Hematopoietic multipotent progenitor cell treated with erythropoietin and hydrocortisone succinate and interleukin-3 and kit ligand, for 15 days (in vitro differentiated cells): ENCODE measurements at regions not wholly inside any gene's neighbourhood (a gene's known extent, or its start where the extent isn't known, plus 50 kb on each side); places are given as distances from the start of the nearest gene placed in this dataset.
"Not testable (repeated sequence)": the region's sequence is repeated elsewhere in the genome, so short reads cannot be mapped to it uniquely, and the experiment has no call there.

Experiments
- DNase-seq: peaks from one replicate; pipeline ENCODE4 v3.0.0-alpha.2; 2015; ENCODE audit warnings: low spot score

GRCh38 chr5:108696951-108697715 is 50.6 kb upstream of the FER start:
- no peak for DNase-seq

DNA sequence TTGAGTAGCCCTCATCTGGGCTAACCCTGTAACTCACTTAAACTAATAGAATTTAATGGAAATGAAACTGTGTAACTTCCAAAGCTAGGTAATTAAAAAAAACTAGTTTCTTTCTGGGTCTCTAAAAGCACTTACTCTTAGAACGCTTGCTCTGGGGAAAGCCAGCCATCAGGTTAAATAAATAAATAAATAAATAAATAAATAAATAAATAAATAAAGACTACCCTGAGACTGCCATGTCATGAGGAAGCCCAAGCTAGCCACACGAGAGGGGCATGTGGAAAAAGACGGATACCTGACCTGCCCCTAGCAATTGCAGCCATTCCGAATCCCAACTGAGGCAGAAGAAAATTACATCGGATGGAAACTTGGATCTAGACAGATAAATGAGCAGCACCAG is 51.3 kb upstream of the FER start:
- DNase-seq: no peak

GRCh38 chr5:108688485-108688884 is 59.2 kb upstream of the FER start:
- DNase-seq: no peak

DNA sequence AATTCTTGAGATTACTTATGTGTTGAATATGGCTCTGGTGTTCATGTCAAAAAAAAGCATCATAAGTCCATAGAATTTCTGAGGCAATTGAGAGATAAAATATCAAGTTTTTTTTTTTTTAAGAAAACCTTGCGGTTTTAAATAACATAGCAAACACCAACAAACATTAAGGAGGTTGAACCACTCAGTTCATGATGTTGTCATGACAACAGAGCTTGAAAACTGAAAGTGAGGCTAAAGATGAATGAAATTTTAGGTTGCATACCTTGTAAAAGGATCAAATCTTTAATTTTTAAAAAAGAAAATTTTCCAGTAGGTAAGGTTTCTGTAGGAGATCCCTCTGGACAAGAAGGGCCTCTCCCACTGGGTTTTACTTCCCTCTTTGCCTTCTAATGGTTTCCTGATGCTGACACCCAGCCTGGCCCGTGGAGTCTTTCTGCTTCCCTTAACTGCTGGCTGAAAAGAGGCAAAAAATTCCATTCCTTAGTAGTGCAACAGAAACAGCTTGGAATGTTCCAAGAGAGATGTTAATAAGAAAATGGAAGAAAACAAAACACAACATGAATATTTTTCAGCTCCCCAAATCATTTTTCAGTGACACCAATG is 60.0 kb upstream of the FER start:
- no peak for DNase-seq

GRCh38 chr5:108686676-108687075 is 61.0 kb upstream of the FER start:
- DNase-seq: no peak

DNA sequence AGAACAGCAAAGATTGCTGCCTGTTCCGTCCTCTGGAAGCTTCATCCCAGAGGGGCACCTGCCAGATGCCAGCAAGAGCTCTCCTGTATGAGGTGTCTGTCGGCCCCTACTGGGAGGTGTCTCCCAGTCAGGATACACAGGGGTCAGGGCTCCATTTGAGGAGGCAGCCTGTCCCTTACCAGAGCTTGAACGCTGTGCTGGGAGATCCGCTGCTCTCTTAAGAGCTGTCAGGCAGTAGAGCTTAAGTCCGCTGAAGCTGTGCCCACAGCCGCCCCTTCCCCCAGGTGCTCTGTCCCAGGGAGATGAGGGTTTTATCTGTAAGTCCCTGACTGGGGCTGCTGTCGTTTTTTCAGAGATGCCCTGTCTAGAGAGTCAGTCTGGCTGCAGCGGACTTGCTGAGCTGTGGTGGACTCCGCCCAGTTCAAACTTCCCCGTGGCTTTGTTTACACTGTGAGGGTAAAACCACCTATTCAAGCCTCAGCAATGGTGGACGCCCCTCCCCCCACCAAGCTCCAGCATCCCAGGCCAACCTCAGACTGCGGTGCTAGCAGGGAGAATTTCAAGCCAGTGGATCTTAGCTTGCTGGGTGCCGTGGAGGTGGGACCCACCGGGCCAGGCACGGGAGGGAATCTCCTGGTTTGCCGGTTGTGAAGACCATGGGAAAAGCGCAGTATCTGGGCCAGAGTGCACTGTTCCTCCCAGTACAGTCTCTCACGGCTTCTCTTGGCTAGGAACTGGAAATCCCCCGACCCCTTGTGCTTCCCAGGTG is 62.1 kb upstream of the FER start:
- DNase-seq: not testable (repeated sequence)

DNA sequence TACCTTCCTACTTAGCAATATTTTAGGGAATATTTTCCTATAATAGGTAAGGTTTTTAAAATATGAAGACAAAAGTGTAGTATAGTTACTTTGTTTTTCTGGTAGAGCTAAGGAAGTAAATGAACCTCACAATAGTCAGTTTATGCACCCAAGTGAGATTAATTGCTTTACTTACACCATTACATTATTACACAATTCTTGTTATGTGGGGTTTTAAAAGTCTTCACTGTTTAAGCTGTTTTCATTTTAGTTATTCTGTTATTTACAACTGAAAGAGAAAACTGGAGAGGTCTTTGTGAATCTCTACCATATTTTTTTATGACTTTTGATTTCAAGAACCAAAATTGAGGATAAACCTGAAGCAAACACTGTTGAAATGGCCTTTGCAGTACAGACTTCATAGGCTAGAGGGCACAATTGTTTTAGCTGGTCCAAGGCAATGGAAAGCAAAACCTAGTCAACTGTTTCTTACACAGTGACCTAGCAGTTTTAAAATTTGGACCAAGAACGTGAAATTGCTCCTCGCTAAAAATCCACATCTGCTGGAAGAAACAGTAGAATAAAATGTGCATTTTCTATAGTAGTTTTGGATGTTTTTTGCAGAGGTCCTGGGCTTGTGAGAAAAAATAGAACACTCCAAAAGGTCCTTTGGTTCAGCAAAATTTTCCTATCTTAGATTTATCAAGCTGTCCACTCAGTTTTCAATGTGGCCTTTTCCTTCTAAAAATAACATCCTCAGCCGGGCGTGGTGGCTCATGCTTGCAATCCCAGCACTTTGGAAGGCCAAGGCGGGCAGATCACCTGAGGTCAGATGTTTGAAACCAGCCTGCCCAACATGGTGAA is 66.4 kb upstream of the FER start:
- peak; percentile 14 for DNase-seq

DNA sequence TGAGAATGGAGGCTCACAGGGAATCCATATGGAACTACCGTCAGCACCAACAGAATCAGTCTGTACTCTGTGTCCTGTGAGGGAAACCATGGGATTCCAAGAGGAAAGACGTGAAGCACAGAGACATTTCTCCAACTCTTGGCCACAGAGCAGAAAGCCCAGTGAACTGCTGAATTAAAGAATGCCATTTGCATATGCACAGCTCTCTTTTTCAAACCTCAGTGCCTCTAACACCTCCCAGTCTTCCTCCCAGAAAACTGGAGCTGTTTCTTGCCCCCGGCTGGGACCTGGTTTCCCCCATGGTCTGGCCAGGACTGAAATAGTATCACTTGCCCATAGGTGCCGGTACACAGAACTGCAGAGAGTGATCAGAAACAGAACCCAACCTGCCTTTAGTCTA is 69.6 kb upstream of the FER start:
- DNase-seq: no peak

- DNase-seq: no peak
Measured at GRCh38 chr5:108675736-108676135, 72.0 kb upstream of the FER start.

DNA sequence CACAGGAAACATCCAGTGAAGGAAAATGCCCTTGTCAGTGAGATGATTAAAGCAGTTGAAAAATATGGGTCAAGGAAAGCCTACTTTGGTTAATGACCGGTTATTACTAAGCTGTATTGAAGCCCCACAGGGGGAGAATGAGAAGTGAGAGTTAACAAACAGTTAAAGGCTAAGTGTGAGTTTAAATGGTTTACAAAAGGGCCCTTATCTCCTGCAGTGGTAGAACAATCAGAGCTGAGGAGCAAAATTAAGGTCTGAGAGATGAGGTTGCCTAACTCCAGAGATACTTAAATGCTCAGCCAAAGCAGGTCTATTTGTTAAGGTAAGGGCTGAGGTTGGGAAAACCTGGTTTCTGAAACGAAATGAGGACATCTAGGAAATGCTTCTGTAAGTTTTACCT is 75.1 kb upstream of the FER start:
- DNase-seq: no peak

DNA sequence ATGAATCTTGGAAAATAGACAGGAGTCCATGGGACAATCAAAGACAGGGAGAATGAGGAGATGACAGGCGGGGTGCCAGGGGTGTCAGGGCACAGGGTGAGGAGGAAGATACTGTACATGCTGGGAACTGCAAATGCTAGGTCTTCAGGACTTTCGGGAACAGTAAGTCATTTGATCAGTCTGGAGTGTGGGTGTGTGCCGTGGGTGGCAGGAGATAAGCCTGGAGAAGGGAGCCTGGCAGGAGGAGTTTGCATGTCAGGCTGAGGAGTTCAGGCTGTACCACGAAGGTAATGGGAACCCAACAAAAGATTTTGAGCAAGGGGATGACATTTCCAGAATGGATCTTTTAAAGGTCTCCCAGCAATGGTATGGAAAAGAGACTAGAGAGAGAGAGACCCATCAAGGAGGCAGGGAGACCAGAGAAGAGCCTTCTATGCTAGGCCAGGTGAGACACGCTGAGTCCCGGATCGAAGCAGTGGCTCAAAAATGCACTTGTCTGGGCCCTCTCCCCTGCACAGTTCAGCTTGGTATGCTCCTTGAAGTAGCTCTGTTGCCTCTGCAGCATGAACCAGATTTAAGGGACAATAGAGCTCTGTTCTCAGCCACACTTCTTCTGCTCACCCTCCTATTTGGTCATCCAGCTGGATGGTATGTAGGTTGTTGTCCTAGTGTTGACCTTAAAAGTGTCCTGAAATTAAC is 77.0 kb upstream of the FER start:
- no peak for DNase-seq

GRCh38 chr5:108669462-108669861 is 78.2 kb upstream of the FER start:
- no peak for DNase-seq

GRCh38 chr5:108661590-108662219 is 86.0 kb upstream of the FER start:
- no peak for DNase-seq

GRCh38 chr5:108661024-108661423 is 86.7 kb upstream of the FER start:
- DNase-seq: no peak

GRCh38 chr5:108660291-108660690 is 87.4 kb upstream of the FER start:
- DNase-seq: no peak

GRCh38 chr5:108659531-108659930 is 88.2 kb upstream of the FER start:
- DNase-seq: no peak

- DNase-seq: no peak
Measured at GRCh38 chr5:108655750-108656450, 91.8 kb upstream of the FER start.

DNA sequence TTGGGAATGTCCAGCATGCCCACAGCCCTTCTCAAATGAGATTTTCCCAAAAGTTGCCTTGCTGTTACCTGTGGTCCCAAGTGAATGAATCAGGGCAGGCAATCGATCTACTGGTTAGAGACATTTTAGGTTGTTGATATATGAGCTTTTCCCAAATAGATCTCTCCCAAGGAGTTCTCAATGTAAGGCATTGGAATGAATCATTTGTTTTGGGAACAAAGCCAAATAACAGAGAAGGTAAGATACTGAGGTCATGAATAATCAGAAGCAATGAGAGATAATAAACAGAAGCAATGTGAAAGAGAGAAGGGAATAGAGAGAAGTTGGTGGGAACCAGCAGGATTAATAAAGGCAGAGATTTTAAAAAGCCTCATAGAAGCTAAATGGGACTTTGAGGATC is 93.6 kb upstream of the FER start:
- DNase-seq: no peak

GRCh38 chr5:108653201-108653600 is 94.5 kb upstream of the FER start:
- no peak for DNase-seq

GRCh38 chr5:108650997-108651396 is 96.7 kb upstream of the FER start:
- DNase-seq: no peak

- DNase-seq: no peak
Measured at GRCh38 chr5:108649646-108650045, 98.1 kb upstream of the FER start.
